ENCODE measurements at regions not wholly inside any gene's neighbourhood (a gene's known extent, or its start where the extent isn't known, plus 50 kb on each side); places are given as distances from the start of the nearest gene placed in this dataset.

DNA sequence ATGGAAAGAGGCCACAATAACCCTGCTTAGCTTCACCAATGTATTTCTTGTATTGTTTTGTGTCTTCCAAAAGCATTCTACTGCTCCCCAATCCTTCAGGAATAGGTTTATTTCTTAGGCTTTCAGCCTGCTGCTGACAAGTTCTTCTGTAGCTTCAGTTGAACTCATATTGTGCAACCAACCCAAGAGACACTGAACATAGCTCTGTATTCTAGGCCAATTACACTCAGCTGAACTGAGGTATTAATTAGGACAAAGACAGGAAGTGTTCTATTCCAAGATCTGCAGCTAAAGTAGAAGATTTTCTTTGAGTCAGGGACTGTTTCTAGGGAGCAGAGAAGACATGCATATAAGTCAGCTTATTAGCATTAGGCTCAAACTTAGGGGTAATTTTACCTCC, 151.8 kb downstream of the LHFPL1 start:
- no peak for ATAC-seq
- Histone ChIP-seq H3K27me3 (no peaks in the 10 kb centered on the region), H3K4me3 (no peak overlapping the region), H3K9me3 (no peaks in the 10 kb centered on the region), H3K4me1 (no peaks in the 10 kb centered on the region), H3K27ac (no peak overlapping the region), H3K36me3 (replicated peaks in 1 of 2; ENCODE audit: insufficient read depth in 1 of 2, low read depth in 2 of 2) (no peaks in the 10 kb centered on the region)
- no peak for DNase-seq
- TF ChIP-seq, protein P1, sequence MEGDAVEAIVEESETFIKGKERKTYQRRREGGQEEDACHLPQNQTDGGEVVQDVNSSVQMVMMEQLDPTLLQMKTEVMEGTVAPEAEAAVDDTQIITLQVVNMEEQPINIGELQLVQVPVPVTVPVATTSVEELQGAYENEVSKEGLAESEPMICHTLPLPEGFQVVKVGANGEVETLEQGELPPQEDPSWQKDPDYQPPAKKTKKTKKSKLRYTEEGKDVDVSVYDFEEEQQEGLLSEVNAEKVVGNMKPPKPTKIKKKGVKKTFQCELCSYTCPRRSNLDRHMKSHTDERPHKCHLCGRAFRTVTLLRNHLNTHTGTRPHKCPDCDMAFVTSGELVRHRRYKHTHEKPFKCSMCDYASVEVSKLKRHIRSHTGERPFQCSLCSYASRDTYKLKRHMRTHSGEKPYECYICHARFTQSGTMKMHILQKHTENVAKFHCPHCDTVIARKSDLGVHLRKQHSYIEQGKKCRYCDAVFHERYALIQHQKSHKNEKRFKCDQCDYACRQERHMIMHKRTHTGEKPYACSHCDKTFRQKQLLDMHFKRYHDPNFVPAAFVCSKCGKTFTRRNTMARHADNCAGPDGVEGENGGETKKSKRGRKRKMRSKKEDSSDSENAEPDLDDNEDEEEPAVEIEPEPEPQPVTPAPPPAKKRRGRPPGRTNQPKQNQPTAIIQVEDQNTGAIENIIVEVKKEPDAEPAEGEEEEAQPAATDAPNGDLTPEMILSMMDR (IDR thresholded peaks at IDR 0.05), result no peak
- no peak for TF ChIP-seq POLR2A (IDR thresholded peaks at IDR 0.05)
- intact Hi-C loops (cut with DNase I), result no loop called here

DNA sequence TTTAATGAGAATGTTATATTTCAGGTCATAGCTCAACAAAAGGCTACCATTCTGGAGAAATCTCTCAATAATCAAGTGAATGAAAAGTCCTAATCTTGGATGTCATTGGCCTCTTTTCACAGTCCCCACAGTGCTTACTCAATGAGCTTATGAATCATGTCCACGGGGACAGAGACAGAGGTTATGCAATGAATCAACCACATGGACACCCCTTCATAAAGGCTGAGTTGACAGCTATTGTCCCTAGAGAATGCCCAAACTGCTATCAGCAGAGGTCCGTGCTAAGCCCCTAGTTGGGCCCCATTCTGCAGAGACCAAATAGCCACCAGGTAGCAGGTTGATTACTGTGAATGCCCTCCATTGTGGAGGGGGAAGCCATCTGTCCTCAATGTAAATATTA, 158.1 kb downstream of the LHFPL1 start:
- ATAC-seq, result no peak
- Histone ChIP-seq H3K27me3 (no peaks in the 10 kb centered on the region), H3K9me3 (no peaks in the 10 kb centered on the region), H3K36me3 (replicated peaks in 1 of 2; ENCODE audit: insufficient read depth in 1 of 2, low read depth in 2 of 2) (no peaks in the 10 kb centered on the region), H3K4me3 (no peak overlapping the region), H3K27ac (no peak overlapping the region), H3K4me1 (no peaks in the 10 kb centered on the region)
- no peak for TF ChIP-seq POLR2A (IDR thresholded peaks at IDR 0.05)
- TF ChIP-seq, protein P1 (IDR thresholded peaks at IDR 0.05), result no peak
- WGBS, 2 donors, result 34 to 35% methylated on average over 2 of the region's 2 CpGs
- DNase-seq, result no peak
- intact Hi-C loops (cut with DNase I), result no loop called here

DNA sequence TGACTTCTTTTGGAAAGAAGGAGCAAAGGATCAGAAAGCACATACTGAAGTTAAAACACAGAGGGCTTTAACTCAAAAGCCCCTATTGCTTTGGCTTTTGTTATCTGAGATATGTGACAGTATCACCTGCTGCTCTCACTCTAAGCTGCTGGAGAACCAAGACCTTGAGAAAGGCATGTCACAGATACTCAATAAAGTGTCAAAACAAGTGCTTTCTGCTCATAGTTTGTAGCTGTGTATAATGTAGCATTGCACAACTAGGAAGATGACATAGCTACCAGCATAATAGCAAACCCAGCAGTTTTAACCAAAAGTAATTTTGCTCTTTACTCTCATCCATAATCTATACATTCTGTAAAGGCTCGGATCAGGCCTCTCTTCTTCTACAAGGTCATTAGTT, 159.6 kb downstream of the LHFPL1 start:
- intact Hi-C loops (cut with DNase I), result no loop called here
- TF ChIP-seq POLR2A (IDR thresholded peaks at IDR 0.05), result no peak
- TF ChIP-seq, protein P1 (IDR thresholded peaks at IDR 0.05), result no peak

DNA sequence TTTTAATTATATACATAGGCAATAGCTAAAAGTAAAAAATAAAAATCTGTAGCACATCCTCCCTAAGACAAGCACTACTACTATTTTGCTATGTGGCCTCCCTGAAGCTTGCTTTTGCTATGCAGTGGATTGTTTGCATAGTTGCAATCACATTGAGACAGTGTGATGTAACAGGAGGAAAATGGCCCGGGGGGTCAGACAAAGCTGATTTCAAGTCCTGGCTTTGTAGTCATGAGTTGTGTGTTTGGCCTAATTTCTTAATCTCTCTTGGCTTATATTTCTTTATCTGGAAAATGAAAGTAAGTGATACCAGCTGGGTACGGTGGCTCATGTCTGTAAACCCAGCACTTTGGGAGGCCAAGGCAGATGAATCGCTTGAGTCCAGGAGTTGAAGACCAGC, 166.6 kb downstream of the LHFPL1 start:
- WGBS, 2 donors, result 53 to 64% methylated on average over 3 of the region's 3 CpGs
- intact Hi-C loops (cut with DNase I), result no loop called here
- no peak overlapping the region for H3K27ac ChIP-seq
- no peaks in the 10 kb centered on the region for H3K9me3 ChIP-seq
- DNase-seq (no peak), ATAC-seq (no peak)
- H3K36me3 ChIP-seq (replicated peaks in 1 of 2; ENCODE audit: insufficient read depth in 1 of 2, low read depth in 2 of 2), result no peaks in the 10 kb centered on the region
- no peak overlapping the region for H3K4me3 ChIP-seq
- H3K27me3 ChIP-seq, result no peaks in the 10 kb centered on the region
- TF ChIP-seq POLR2A (IDR thresholded peaks at IDR 0.05), result no peak
- TF ChIP-seq, protein P1 (IDR thresholded peaks at IDR 0.05), result no peak
- no peaks in the 10 kb centered on the region for H3K4me1 ChIP-seq

More for the DNA sequence above, 159.6 kb downstream of the LHFPL1 start:
- Histone ChIP-seq H3K36me3 (replicated peaks in 1 of 2; ENCODE audit: insufficient read depth in 1 of 2, low read depth in 2 of 2) (no peaks in the 10 kb centered on the region), H3K4me3 (no peak overlapping the region), H3K27me3 (no peaks in the 10 kb centered on the region), H3K9me3 (no peaks in the 10 kb centered on the region), H3K27ac (no peak overlapping the region), H3K4me1 (no peaks in the 10 kb centered on the region)
- WGBS, 2 donors, result 28 to 40% methylated on average over 1 of the region's 1 CpG
- ATAC-seq (no peak), DNase-seq (no peak)

DNA sequence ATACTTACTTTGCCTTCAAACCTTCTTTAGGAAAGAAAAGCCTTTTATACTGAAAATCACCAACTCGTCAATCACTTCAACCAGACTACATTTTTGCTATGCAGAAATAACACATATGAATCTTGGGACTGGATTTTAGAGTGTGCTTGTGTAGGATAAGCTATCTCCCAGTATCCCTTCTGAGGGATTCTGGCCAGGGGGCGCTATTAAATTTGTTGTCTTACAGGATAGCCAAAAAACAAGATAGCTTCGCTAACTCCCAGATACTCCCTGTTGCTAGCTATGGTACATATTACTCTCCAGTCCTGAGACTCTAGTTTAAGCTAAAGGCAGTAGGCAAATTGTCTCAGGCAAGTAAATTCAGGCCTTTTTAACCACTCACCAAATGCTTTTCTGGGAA, 167.2 kb downstream of the LHFPL1 start:
- H3K27ac ChIP-seq, result no peak overlapping the region
- TF ChIP-seq, protein P1 (IDR thresholded peaks at IDR 0.05), result no peak
- no peak for TF ChIP-seq POLR2A (IDR thresholded peaks at IDR 0.05)

More for the DNA sequence above, 167.2 kb downstream of the LHFPL1 start:
- intact Hi-C loops (cut with DNase I), result no loop called here
- no peak overlapping the region for H3K4me3 ChIP-seq
- H3K4me1 ChIP-seq, result no peaks in the 10 kb centered on the region
- 48 to 52% methylated on average over 2 to 3 of the region's 3 CpGs for WGBS, 2 donors
- DNase-seq, result no peak
- no peak for ATAC-seq
- no peaks in the 10 kb centered on the region for H3K36me3 ChIP-seq (replicated peaks in 1 of 2; ENCODE audit: insufficient read depth in 1 of 2, low read depth in 2 of 2)
- no peaks in the 10 kb centered on the region for H3K9me3 ChIP-seq
- H3K27me3 ChIP-seq, result no peaks in the 10 kb centered on the region
